PC-3 (cell line): ENCODE measurements at regions not wholly inside any gene's neighbourhood (a gene's known extent, or its start where the extent isn't known, plus 50 kb on each side); places are given as distances from the start of the nearest gene placed in this dataset.

Source experiments
- EZH2 ChIP-seq: fragments of 300-600 bp; sonication (generic); IDR thresholded peaks from one replicate; pipeline ENCODE4 v1.6.1; 2017; ENCODE audit warnings: antibody characterized with exemption, mild to moderate bottlenecking, low read length; ENCODE audit not compliant: unreplicated experiment
- EZH2phosphoT487 ChIP-seq: fragments of 300-600 bp; sonication (generic); IDR thresholded peaks from 2 replicates; pipeline ENCODE4 v1.6.1; 2018; ENCODE audit warnings: mild to moderate bottlenecking, antibody characterized with exemption, low read length, borderline replicate concordance
- TF ChIP-seq, protein P1 (sequence below): fragments of 300-600 bp; sonication (generic); conservative IDR thresholded peaks from 2 replicates; pipeline ENCODE4 v1.5.1; 2017; ENCODE audit warnings: antibody characterized with exemption, low read depth, mild to moderate bottlenecking, low read length

DNA sequence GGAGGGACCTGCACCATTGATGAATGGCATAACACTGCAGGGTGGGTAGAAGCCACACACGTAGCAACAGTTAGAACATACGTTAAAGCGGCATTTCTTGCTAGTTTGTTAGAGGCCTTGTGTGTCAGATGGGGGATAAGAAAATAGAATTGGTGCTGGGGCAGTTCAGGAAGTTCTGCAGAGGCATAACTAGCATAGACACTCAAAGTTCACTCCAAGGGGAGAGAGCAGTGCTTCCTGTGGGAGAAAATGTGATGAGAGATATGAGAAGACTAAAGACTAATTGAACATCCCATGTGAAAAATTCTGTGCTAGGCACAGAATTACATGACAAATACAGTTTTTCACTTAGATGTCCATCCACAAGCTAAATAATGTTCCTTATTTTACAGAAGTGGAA is 327.1 kb downstream of the ZNF621 start:
- TF ChIP-seq, protein P1, sequence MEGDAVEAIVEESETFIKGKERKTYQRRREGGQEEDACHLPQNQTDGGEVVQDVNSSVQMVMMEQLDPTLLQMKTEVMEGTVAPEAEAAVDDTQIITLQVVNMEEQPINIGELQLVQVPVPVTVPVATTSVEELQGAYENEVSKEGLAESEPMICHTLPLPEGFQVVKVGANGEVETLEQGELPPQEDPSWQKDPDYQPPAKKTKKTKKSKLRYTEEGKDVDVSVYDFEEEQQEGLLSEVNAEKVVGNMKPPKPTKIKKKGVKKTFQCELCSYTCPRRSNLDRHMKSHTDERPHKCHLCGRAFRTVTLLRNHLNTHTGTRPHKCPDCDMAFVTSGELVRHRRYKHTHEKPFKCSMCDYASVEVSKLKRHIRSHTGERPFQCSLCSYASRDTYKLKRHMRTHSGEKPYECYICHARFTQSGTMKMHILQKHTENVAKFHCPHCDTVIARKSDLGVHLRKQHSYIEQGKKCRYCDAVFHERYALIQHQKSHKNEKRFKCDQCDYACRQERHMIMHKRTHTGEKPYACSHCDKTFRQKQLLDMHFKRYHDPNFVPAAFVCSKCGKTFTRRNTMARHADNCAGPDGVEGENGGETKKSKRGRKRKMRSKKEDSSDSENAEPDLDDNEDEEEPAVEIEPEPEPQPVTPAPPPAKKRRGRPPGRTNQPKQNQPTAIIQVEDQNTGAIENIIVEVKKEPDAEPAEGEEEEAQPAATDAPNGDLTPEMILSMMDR = no peak
- TF ChIP-seq EZH2 (no peak), EZH2phosphoT487 (no peak)
